Natural killer cell treated with Interleukin-12 subunit alpha and Interleukin-12 subunit beta and Interleukin-15 and Interleukin-18, amount 100 ng/mL, for 72 hours (primary cell): ENCODE measurements at regions not wholly inside any gene's neighbourhood (a gene's known extent, or its start where the extent isn't known, plus 50 kb on each side); places are given as distances from the start of the nearest gene placed in this dataset.
"Not testable (repeated sequence)": the region's sequence is repeated elsewhere in the genome, so short reads cannot be mapped to it uniquely, and the experiment has no call there.

Experiments
- ATAC-seq, 2 donors: fragments of 150-1000 bp; cut with Tn5 transposase in 1 of 2; sonication (Bioruptor Pico), chemical (Tn5 transposase) in 1 of 2; 2 replicates each; pipeline ENCODE4 v1.10.0; 2021
- DNase-seq: peaks from one replicate; pipeline ENCODE4 v3.0.0; 2022; ENCODE audit warnings: low spot score
- H3K27ac Mint-ChIP-seq, 2 donors: 1 replicate in 1 of 2; 2 replicates in 1 of 2; pipeline ENCODE4 v1.8.0; 2022; ENCODE audit warnings: mixed read lengths in 2 of 2, mild to moderate bottlenecking in 1 of 2, moderate library complexity in 1 of 2
- H3K27me3 Mint-ChIP-seq, 2 donors: 1 replicate in 1 of 2; 2 replicates in 1 of 2; pipeline ENCODE4 v1.8.0; 2022; ENCODE audit warnings: mixed read lengths in 2 of 2
- H3K36me3 Mint-ChIP-seq: one replicate; pipeline ENCODE4 v1.8.0; 2022; ENCODE audit warnings: mixed read lengths
- H3K4me1 Mint-ChIP-seq, 2 donors: 1 replicate in 1 of 2; 2 replicates in 1 of 2; pipeline ENCODE4 v1.8.0; 2022; ENCODE audit warnings: low read depth in 2 of 2, mixed read lengths in 2 of 2, mild to moderate bottlenecking in 1 of 2
- H3K4me3 Mint-ChIP-seq: one replicate; pipeline ENCODE4 v1.8.0; 2022; ENCODE audit warnings: mixed read lengths
- H3K9me3 Mint-ChIP-seq: 2 replicates; pipeline ENCODE4 v1.8.0; 2022; ENCODE audit warnings: mixed read lengths

DNA sequence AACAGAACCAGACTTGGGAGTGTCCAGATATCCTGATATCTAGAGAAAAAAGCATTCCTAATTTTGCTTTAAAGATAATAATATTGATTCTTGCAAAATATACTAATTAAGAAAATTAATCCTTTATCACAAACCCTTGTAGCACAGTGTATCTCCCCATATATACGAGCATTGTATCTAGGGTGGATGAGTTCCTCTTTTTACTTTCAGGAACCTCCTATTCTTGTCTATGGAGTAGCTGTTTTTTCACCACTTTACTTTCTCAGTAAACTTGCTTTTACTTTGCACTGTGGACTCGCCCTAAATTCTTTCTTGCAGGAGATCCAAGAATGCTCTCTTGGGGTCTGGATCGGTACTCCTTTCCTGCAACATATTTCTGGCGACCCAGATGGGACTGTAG lies 103.9 kb downstream of the GLUD2 start:
- DNase-seq (no peak), ATAC-seq (no peak)
- H3K4me3 Mint-ChIP-seq: no peak overlapping the region
- no peak overlapping the region for H3K27ac Mint-ChIP-seq
- H3K36me3 Mint-ChIP-seq: no peaks in the 10 kb centered on the region
- H3K27me3 Mint-ChIP-seq: peaks cover 0 to 2% of the 10 kb centered on the region in 2 donors
- no peaks in the 10 kb centered on the region for H3K9me3 Mint-ChIP-seq
- no peaks in the 10 kb centered on the region for H3K4me1 Mint-ChIP-seq

DNA sequence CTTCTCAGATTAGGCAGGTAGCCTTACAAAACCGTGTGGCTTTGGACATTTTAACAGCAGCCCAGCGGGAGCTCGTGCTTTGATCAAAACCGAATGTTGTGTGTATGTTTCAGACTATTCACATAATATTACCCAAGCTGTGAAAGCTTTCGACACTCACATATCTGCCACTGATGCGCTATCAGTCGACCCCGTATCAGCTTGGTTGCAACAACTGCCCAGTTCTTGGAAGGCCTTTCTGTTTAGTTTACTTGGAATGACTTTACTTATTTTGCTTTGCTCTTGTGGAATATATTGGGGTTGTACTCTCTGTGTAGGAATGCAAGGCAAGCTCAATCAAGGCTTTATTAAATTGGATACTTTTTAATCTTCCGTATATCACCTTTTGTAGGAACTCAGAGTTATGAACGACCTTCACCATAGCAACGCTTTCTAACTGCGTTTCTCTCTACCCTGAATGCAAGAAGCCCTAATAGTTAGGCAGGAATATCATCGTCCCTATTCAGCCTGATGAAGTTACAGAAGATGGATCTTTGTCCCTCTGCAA lies 107.5 kb downstream of the GLUD2 start:
- no peaks in the 10 kb centered on the region for H3K36me3 Mint-ChIP-seq
- peaks cover 0 to 5% of the 10 kb centered on the region in 2 donors for H3K27me3 Mint-ChIP-seq
- H3K9me3 Mint-ChIP-seq: no peaks in the 10 kb centered on the region
- no peaks in the 10 kb centered on the region for H3K4me1 Mint-ChIP-seq
- no peak overlapping the region for H3K4me3 Mint-ChIP-seq
- ATAC-seq (no peak), DNase-seq (no peak)
- no peak overlapping the region for H3K27ac Mint-ChIP-seq

DNA sequence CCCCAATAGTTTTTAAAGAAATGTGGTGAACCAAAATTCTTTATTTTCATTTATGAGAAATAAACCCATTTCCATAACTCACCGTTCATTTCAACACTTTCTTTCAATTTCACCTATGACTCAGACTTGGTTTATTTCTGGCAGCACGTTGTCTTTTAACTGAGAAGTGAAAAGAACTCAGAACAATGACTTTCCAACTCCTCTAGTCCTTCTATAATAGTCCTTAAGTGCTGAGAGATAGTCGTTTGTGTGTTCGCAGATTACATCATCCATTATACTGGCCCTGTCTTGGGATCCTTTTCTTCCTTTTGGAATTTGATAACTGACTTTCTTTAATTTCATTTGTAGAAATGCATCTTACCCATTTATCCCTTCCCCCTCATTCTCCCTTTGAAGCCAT lies 113.6 kb downstream of the GLUD2 start:
- H3K27me3 Mint-ChIP-seq: peaks cover 0 to 12% of the 10 kb centered on the region in 2 donors
- H3K36me3 Mint-ChIP-seq: no peaks in the 10 kb centered on the region
- no peak overlapping the region for H3K27ac Mint-ChIP-seq
- no peak overlapping the region for H3K4me3 Mint-ChIP-seq
- H3K9me3 Mint-ChIP-seq: no peaks in the 10 kb centered on the region
- H3K4me1 Mint-ChIP-seq: no peaks in the 10 kb centered on the region
- ATAC-seq: no peak
- no peak for DNase-seq

DNA sequence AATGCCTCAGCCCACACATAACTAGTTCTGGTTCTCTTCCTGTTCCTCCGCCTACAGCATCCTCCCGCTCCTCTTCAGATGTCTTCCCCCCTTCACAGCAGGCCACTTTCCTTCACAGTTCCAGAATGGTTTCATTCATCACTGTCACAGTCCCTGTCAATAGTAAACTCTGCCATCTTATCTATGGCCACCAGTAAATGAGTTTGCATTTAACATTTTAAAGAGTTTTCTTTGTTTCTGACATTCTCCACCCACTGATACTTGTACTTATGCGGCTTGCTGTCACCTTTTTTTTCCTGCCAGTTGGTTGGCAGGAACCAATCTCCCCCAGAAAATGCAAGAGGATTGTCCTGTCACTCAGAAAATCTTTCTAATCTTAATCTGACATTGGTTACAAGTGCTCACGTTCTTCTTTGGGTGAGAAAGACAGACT lies 114.1 kb downstream of the GLUD2 start:
- Mint-ChIP-seq H3K27me3 (peaks cover 0 to 12% of the 10 kb centered on the region in 2 donors), H3K36me3 (no peaks in the 10 kb centered on the region), H3K9me3 (no peaks in the 10 kb centered on the region), H3K4me3 (no peak overlapping the region), H3K27ac (no peak overlapping the region), H3K4me1 (no peaks in the 10 kb centered on the region)
- ATAC-seq (no peak), DNase-seq (no peak)

DNA sequence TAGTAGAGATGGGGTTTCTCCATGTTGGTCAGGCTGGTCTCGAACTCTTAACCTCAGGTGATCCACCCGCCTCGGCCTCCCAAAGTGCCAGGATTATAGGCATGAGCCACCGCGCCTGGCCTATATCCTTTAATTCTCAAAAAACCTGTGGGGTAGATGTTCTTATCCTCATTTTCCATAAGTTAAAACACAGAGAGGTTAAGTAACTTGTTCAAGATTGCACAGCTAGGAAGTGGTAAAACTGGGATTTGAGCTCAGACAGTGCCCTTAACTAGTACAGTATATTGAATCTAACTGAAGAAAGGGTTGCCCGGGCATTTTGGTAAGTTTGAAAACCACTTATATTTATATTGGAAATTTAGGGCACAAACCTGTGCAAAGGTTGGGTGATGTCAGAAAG lies 116.0 kb downstream of the GLUD2 start:
- no peak for DNase-seq
- no peak overlapping the region for H3K27ac Mint-ChIP-seq
- no peaks in the 10 kb centered on the region for H3K9me3 Mint-ChIP-seq
- no peaks in the 10 kb centered on the region for H3K4me1 Mint-ChIP-seq
- H3K4me3 Mint-ChIP-seq: no peak overlapping the region
- ATAC-seq: no peak
- H3K36me3 Mint-ChIP-seq: no peaks in the 10 kb centered on the region
- peaks cover 0 to 12% of the 10 kb centered on the region in 2 donors for H3K27me3 Mint-ChIP-seq

DNA sequence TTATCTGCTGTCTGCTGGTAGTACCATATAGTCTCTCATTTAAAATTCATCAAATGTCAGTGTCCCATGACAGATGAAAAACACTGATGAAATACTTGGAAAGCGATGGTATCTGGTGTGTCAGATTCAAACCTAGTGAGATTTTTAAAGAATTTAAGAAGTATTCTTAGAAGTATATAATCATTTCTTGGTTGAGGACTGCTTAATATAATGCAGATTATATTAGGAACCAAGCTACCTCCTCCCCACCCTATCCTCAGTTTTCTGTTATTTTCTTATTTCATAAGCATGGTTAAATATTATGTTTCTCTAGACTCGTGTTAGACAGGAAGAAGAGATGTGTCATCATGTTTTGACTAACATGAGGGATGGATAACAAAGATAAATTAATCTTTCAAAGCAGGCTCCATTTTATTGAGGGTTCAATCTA lies 118.5 kb downstream of the GLUD2 start:
- Mint-ChIP-seq H3K27me3 (peaks cover 0 to 9% of the 10 kb centered on the region in 2 donors), H3K9me3 (no peaks in the 10 kb centered on the region), H3K4me1 (no peaks in the 10 kb centered on the region), H3K4me3 (no peak overlapping the region), H3K36me3 (no peaks in the 10 kb centered on the region), H3K27ac (no peak overlapping the region)
- DNase-seq: no peak
- no peak for ATAC-seq

DNA sequence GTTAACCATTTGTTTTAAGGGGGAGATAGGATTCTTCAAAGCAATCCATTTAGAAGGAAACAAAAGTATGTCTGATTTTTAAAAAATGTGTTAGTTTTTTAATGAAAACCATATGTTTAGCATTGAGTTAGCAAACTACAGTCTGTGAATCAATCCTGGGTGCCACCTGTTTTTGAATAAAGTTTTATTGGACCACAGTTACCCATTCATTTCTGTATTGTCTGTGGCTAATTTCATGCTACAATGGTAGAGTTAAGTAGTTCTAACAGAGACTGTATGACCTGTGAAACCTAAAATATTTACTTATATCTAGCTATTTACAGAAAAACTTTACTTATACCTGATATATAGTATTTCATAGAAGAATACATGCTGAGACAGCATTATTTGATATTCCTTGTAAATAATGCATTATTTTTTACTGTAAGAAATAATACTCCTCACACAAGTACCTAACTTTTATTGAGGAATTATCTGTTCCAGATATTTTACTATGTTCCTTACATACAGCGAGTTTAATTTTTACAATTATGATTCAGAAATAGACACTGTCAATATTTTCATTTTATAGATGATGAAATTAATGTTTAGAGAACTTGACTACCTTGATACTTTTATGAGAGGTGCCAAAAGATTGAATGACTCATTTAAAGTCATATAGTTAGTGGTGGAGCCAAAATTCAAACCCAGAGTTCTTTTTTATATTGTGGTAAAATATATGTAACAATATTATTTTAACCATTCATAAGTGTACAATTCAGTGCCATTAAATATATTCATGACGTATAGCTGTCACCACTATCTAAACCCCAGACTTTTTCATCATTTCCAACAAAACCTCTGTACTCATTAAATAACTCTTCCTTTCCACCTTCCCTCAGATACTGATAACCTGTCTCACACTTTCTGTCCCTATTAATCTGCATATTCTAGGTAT lies 122.0 kb downstream of the GLUD2 start:
- no peak for ATAC-seq
- Mint-ChIP-seq H3K27ac (no peak overlapping the region), H3K27me3 (peaks cover 0 to 2% of the 10 kb centered on the region in 2 donors), H3K4me3 (no peak overlapping the region), H3K4me1 (no peaks in the 10 kb centered on the region), H3K36me3 (no peaks in the 10 kb centered on the region), H3K9me3 (no peaks in the 10 kb centered on the region)
- no peak for DNase-seq

DNA sequence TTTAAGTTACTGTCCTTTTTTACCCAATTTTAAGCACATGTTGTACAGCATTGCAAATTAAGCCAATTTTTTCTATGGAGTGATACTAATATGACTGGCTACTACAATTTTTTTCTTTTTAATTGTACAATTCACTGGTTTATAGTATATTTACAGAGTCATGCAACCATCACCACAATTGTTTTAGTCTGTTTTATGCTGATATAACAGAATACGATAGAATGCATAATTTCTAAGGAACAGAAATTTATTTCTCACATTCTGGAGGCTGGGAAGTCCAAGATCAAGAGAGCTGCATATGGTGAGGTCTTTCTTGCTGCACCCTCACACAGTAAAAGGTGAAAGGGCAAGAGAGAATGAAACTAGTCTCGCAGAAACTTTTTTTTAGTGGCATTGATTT lies 125.3 kb downstream of the GLUD2 start:
- Mint-ChIP-seq H3K4me1 (no peaks in the 10 kb centered on the region), H3K4me3 (no peak overlapping the region), H3K36me3 (no peaks in the 10 kb centered on the region), H3K9me3 (no peaks in the 10 kb centered on the region), H3K27me3 (peaks cover 0 to 2% of the 10 kb centered on the region in 2 donors), H3K27ac (no peak overlapping the region)
- DNase-seq (no peak), ATAC-seq (no peak)

DNA sequence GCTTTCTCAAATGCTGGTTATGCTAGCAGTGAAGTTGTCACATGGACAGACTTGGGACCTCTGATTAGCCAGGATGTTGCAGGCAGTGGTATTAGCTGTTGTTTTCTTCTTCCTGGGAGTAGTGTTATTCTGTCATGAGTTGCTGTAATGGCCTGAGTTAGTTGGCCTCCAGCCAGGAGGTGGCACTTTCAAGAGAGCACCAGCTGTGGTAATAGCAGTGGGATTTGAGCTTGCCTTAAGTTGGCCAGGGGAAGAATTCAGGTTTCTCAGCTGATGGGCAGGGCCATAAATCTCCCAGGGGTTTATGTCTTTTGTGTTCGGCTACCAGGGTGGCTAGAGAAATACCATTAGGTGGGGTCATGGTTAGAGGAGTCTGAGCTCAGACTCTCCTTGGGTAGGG lies 132.6 kb downstream of the GLUD2 start:
- Mint-ChIP-seq H3K4me1 (no peaks in the 10 kb centered on the region), H3K4me3 (no peak overlapping the region), H3K27ac (no peak overlapping the region), H3K36me3 (no peaks in the 10 kb centered on the region), H3K9me3 (peaks cover 3% of the 10 kb centered on the region), H3K27me3 (peaks cover 0 to 2% of the 10 kb centered on the region in 2 donors)
- ATAC-seq: no peak
- DNase-seq: no peak

DNA sequence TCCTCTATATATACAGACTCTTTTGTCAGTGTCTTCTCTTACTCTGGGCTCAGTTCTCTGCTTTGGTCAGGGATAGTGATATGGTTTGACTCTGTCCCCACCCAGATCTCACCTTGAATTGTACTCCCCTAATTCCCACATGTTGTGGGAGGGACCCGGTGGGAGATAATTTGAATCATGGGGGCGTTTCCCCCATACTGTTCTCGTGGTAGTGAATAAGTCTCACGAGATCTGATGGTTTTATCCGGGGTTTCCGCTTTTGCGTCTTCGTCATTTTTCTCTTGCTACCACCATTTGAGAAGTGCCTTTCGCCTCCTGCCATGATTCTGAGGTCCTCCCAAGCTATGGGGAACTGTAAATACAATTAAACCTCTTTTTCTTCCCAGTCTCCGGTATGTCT lies 144.4 kb downstream of the GLUD2 start:
- H3K27me3 Mint-ChIP-seq: peaks cover 0 to 12% of the 10 kb centered on the region in 2 donors
- DNase-seq (no peak), ATAC-seq (no peak)
- H3K4me3 Mint-ChIP-seq: no peak overlapping the region
- no peaks in the 10 kb centered on the region for H3K9me3 Mint-ChIP-seq
- H3K4me1 Mint-ChIP-seq: no peaks in the 10 kb centered on the region
- H3K36me3 Mint-ChIP-seq: no peaks in the 10 kb centered on the region
- no peak overlapping the region for H3K27ac Mint-ChIP-seq

DNA sequence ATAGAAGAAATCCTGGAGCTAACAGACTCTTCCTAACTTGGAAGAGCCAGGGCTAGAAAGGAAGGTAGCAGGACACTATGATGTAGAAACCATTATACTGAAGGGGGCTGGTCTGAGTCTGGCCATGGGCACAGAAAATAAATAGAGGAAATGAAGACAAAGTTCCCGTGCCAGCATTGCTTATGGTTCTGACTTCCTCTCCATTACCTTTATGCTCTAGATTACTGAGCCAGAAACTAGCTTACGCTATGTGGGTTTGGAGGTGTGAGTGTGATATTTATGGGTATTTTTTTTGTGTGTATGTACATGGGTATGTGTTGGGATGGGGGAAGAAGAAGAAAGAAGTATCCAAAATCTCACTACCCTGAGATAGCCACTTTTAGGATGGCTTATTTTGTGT lies 148.3 kb downstream of the GLUD2 start:
- Mint-ChIP-seq H3K9me3 (no peaks in the 10 kb centered on the region), H3K4me3 (no peak overlapping the region), H3K4me1 (no peaks in the 10 kb centered on the region), H3K27me3 (peaks cover 0 to 6% of the 10 kb centered on the region in 2 donors), H3K27ac (no peak overlapping the region), H3K36me3 (no peaks in the 10 kb centered on the region)
- DNase-seq (no peak), ATAC-seq (no peak)

DNA sequence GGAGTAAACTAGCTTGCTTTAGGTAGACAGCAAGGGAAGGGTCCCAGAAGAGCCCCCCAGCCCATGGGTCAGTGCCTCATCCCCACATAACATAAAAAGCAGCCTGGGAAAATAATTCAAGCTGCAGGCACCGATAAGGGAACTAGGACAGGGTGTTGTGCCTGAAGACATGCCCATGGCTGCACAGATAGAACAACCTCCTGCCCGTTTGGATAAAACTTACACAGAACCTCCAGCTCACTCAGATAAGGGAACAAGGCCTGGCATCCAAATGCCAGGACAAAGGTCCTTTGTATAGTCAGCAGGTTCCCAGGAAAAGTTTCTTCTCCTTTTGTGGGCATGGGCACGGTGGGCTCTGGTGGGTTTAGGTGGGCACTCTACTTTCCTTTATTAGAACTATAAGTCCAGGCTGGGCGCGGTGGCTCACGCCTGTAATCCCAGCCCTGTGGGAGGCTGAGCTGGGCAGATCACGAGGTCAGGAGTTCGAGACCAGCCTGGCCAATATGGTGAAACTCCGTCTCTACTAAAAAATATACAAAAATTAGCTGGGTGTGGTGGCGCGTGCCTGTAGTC lies 149.5 kb downstream of the GLUD2 start:
- not testable (repeated sequence) for H3K27me3 Mint-ChIP-seq, ATAC-seq, H3K4me3 Mint-ChIP-seq, H3K27ac Mint-ChIP-seq, H3K36me3 Mint-ChIP-seq, DNase-seq, H3K4me1 Mint-ChIP-seq, H3K9me3 Mint-ChIP-seq

DNA sequence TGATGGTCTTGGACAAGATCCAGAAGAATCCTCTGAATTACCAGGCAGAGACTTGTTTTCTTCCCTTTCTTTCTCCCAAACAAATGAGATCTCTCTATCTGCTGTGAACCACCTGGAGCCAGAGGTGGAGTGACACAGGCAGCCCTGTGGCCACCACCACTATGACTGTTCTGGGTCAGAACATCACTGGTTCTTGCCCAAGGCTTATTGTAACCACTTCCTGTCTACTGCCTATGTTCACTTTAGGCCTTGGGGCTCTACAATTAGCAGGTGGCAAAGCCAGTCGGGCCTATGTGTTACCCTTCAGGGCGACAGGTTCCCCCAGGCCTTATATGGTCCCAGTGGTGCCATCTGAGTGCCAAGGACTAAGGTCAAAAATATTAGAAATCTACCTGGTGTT lies 161.2 kb downstream of the GLUD2 start:
- ATAC-seq: no peak
- no peaks in the 10 kb centered on the region for H3K4me1 Mint-ChIP-seq

DNA sequence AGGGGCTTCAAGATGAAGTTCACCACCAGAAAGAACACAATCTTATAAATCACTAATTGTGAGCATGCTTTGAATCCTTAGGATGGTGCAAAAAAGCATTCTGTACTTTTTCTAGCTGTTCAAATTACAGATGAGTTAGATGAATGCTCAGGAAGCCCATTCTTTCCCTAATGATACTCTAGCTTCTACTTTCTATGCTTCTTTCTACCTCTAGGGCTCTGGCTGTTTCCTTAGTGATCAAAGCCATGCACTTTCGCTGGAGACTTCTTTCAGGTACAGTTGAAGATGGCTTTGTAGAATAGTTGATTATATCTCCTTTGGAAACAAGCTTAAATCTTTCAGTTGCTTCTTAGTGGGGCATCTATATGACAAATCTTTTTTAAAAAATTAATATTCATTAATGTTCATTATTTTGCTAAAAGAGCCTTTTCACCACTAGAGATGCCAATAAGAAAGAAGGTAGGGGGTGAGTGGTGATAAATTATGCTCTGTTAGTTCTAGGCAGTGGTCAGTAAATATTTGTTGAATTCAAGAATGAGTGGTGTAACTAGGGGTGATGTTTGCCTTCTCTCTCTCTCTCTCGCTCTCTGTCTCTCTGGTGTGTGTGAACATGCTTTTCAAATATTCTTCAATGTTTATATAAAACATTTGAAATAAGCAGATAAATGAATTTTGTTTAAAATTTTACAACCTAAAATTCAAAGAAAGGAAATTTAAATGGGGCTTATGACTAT lies 169.4 kb downstream of the GLUD2 start:
- Mint-ChIP-seq H3K4me1 (no peaks in the 10 kb centered on the region), H3K27ac (no peak overlapping the region), H3K27me3 (no peaks in the 10 kb centered on the region), H3K4me3 (no peak overlapping the region), H3K36me3 (no peaks in the 10 kb centered on the region), H3K9me3 (no peaks in the 10 kb centered on the region)
- ATAC-seq (no peak), DNase-seq (no peak)

More for the DNA sequence above, 161.2 kb downstream of the GLUD2 start:
- Mint-ChIP-seq H3K9me3 (no peaks in the 10 kb centered on the region), H3K4me3 (no peak overlapping the region), H3K27ac (no peak overlapping the region), H3K27me3 (no peaks in the 10 kb centered on the region), H3K36me3 (no peaks in the 10 kb centered on the region)
- no peak for DNase-seq
